AG09319 (cell line): ENCODE measurements at regions not wholly inside any gene's neighbourhood (a gene's known extent, or its start where the extent isn't known, plus 50 kb on each side); places are given as distances from the start of the nearest gene placed in this dataset.

ENCODE experiments used
- DNase-seq: peaks from one replicate; pipeline ENCODE4 v3.0.0-alpha.2; 2010; ENCODE audit warnings: low read depth; ENCODE audit errors: extremely low read depth
- CTCF ChIP-seq: IDR thresholded peaks from 2 replicates; pipeline ENCODE4 v1.5.1; 2011; ENCODE audit warnings: low read depth, mild to moderate bottlenecking, inconsistent platforms, low read length, moderate library complexity

- no peak for DNase-seq
- TF ChIP-seq CTCF: no peak
Observed at GRCh38 chr11:112320668-112321067, 60.0 kb upstream of the PLET1 start.

GRCh38 chr11:112321501-112322172 lies 61.0 kb upstream of the PLET1 start:
- peak; percentile 66 for DNase-seq
- TF ChIP-seq CTCF: no peak

DNA sequence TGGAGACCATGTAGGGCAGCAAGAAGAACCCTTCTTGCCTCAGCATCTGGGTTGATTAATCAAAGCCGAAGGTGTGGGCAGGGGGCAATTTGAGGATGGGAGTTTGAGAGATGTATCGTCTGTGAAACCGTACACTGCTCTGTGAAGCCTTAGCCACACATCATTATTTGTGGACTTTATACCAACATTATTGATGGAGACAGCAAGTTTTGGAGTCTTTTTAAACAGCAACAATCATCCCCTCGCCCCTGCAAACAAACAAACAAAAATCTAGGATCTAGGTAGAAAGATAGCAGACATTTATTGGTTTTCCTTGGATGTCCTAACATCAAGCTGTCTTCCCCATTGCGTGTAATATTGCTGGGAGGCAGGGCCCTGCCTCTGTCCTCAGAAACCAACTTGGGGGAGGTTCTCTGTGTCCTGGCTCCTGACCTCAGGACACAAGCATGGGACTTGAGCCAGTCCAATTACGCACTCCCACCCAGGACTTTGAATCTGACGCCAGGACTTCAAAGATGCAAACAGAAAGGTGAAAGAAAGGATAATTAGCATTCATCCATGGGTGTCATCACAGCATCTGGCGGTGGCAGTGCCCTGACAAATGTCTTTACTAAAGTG lies 61.6 kb upstream of the PLET1 start:
- TF ChIP-seq CTCF: no peak
- no peak for DNase-seq

- DNase-seq: no peak
- no peak for TF ChIP-seq CTCF
Observed at GRCh38 chr11:112334381-112334780, 73.7 kb upstream of the PLET1 start.

DNA sequence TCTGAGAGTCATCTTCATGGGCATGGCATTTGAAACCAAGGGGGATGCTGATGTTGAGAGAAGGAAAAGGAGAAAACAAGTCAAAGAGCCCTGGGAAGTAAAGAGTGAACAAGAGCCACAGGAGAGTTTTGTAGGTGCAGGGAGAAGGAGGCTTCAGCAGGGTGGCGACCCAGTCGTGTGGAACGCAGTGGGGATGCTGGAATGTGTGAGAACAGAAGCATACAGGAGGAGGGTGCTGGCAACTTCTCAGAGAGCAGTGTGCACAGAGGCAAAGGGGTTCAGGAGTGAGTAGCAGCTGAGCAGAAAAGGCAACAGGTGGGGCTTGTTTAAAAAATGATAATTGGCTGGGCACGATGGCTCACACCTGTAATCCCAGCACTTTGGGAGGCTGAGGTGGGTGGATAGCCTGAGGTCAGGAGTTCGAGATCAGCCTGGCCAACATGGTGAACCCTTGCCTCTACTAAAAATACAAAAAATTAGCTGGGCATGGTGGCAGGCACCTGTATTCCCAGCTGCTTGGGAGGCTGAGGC lies 75.8 kb upstream of the PLET1 start:
- no peak for TF ChIP-seq CTCF
- DNase-seq: no peak

DNA sequence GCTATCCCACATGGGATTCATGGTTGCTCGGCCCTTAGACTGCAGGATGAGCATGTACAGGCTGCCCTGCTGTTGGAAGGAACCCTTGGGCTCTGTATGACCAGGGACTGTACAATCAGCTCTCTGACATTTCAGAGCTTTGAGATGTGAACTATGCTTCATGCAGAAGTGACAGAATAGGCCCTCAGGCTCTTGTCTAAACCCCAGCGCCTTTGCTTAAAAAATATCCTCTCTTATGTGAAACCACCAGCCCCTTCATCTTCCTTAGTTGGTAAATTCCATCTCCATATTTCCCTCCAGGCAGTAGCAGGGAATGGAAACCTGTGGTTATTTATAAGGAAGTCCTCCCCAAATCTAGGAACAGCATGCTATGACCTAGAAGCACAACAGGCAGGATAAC lies 78.9 kb upstream of the PLET1 start:
- no peak for TF ChIP-seq CTCF
- no peak for DNase-seq

GRCh38 chr11:112343368-112344039 lies 82.8 kb upstream of the PLET1 start:
- no peak for TF ChIP-seq CTCF
- DNase-seq: no peak
